Activated CD8-positive, alpha-beta memory T cell treated with anti-CD3 and anti-CD28 coated beads for 48 hours (primary cell): ENCODE measurements at regions not wholly inside any gene's neighbourhood (a gene's known extent, or its start where the extent isn't known, plus 50 kb on each side); places are given as distances from the start of the nearest gene placed in this dataset.
"Not testable (repeated sequence)": the region's sequence is repeated elsewhere in the genome, so short reads cannot be mapped to it uniquely, and the experiment has no call there.

Experiments used
- DNase-seq, 3 experiments: peaks; one replicate each; pipeline ENCODE4 v3.0.0-alpha.2; 2020; ENCODE audit warnings: low read depth in 2 of 3, low spot score in 2 of 3

- DNase-seq = no peak
These were observed 706.7 kb downstream of the SLITRK5 start for GRCh38 chr13:88377852-88378251.

- no peak for DNase-seq
These were observed 713.4 kb downstream of the SLITRK5 start for GRCh38 chr13:88384542-88384941.

GRCh38 chr13:88395804-88396203, 724.6 kb downstream of the SLITRK5 start:
- DNase-seq = no peak

GRCh38 chr13:88411696-88412095, 740.5 kb downstream of the SLITRK5 start:
- DNase-seq = no peak

GRCh38 chr13:88417801-88418200, 746.6 kb downstream of the SLITRK5 start:
- no peak for DNase-seq

- no peak for DNase-seq
These were observed 753.3 kb downstream of the SLITRK5 start for GRCh38 chr13:88424463-88424862.

GRCh38 chr13:88426661-88427060, 755.5 kb downstream of the SLITRK5 start:
- no peak for DNase-seq

- no peak for DNase-seq
These were observed 758.7 kb downstream of the SLITRK5 start for GRCh38 chr13:88429862-88430261.

- DNase-seq = no peak
These were observed 763.8 kb downstream of the SLITRK5 start for GRCh38 chr13:88434953-88435352.

- no peak for DNase-seq
These were observed 765.8 kb downstream of the SLITRK5 start for GRCh38 chr13:88436974-88437373.

GRCh38 chr13:88450515-88450914, 779.3 kb downstream of the SLITRK5 start:
- DNase-seq = no peak

GRCh38 chr13:88456151-88456550, 785.0 kb downstream of the SLITRK5 start:
- DNase-seq = no peak

- no peak for DNase-seq
These were observed 788.2 kb downstream of the SLITRK5 start for GRCh38 chr13:88459331-88459730.

GRCh38 chr13:88461272-88462009, 790.3 kb downstream of the SLITRK5 start:
- DNase-seq = no peak

- DNase-seq = no peak
These were observed 793.7 kb downstream of the SLITRK5 start for GRCh38 chr13:88464851-88465250.

- no peak for DNase-seq
These were observed 801.1 kb downstream of the SLITRK5 start for GRCh38 chr13:88472316-88472715.

GRCh38 chr13:88483202-88483601, 812.0 kb downstream of the SLITRK5 start:
- DNase-seq = no peak

GRCh38 chr13:88507909-88508308, 836.7 kb downstream of the SLITRK5 start:
- no peak for DNase-seq

GRCh38 chr13:88512993-88513392, 841.8 kb downstream of the SLITRK5 start:
- not testable (repeated sequence) for DNase-seq

- DNase-seq = no peak
These were observed 855.1 kb downstream of the SLITRK5 start for GRCh38 chr13:88526186-88526852.

GRCh38 chr13:88526853-88527215, 855.7 kb downstream of the SLITRK5 start:
- no peak for DNase-seq

GRCh38 chr13:88541994-88542393, 870.8 kb downstream of the SLITRK5 start:
- DNase-seq = no peak

GRCh38 chr13:88544836-88545235, 873.7 kb downstream of the SLITRK5 start:
- no peak for DNase-seq
